Endothelial cell (in vitro differentiated cells): ENCODE measurements at regions not wholly inside any gene's neighbourhood (a gene's known extent, or its start where the extent isn't known, plus 50 kb on each side); places are given as distances from the start of the nearest gene placed in this dataset.

Experiments used
- DNase-seq: peaks from one replicate; pipeline ENCODE4 v3.0.0; 2021; ENCODE audit warnings: low spot score
- H3K27ac Mint-ChIP-seq: one replicate; pipeline ENCODE4 v1.8.0; 2021; ENCODE audit warnings: mixed read lengths, inconsistent platforms; ENCODE audit not compliant: unreplicated experiment
- H3K27me3 Mint-ChIP-seq: one replicate; pipeline ENCODE4 v1.8.0; 2021; ENCODE audit warnings: mild to moderate bottlenecking, moderate library complexity, mixed read lengths, inconsistent platforms; ENCODE audit not compliant: unreplicated experiment
- H3K36me3 Mint-ChIP-seq: one replicate; pipeline ENCODE4 v1.8.0; 2021; ENCODE audit warnings: mild to moderate bottlenecking, low read depth, mixed read lengths, inconsistent platforms; ENCODE audit not compliant: unreplicated experiment
- H3K4me1 Mint-ChIP-seq: one replicate; pipeline ENCODE4 v1.8.0; 2021; ENCODE audit warnings: mild to moderate bottlenecking, mixed read lengths, inconsistent platforms; ENCODE audit not compliant: unreplicated experiment
- H3K4me3 Mint-ChIP-seq: one replicate; pipeline ENCODE4 v1.8.0; 2021; ENCODE audit warnings: mild to moderate bottlenecking, mixed read lengths, inconsistent platforms; ENCODE audit not compliant: unreplicated experiment
- H3K9me3 Mint-ChIP-seq: one replicate; pipeline ENCODE4 v1.8.0; 2021; ENCODE audit warnings: mixed read lengths, inconsistent platforms; ENCODE audit not compliant: unreplicated experiment
- TF ChIP-seq, protein P1 (sequence below): fragments of 200-600 bp; sonication (generic); IDR thresholded peaks from one replicate; pipeline ENCODE4 v1.5.0; 2021; ENCODE audit warnings: antibody characterized with exemption; ENCODE audit not compliant: unreplicated experiment

DNA sequence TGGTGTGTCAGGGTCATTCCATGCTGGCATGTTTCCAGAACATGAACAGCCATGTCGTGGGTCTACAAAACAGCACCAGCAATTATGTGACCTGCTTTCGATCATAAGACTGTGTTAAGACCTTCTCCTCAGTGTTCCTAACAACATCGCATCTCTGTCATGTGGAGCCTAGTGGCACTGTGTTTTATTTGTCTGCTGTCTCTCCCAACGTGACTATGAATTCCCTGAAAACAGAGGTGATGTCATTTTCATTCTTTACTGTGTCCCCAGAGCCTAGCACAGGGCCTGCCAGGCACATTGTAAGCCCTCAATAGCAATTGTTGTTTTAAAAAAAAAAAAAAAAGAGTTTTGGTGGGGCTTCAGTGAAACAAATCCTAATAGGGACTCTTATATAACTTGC is 94.2 kb upstream of the IL12A start:
- Mint-ChIP-seq H3K27ac (no peak overlapping the region), H3K4me3 (no peak overlapping the region), H3K4me1 (peaks cover 15% of the 10 kb centered on the region), H3K9me3 (no peaks in the 10 kb centered on the region), H3K36me3 (peaks cover 62% of the 10 kb centered on the region), H3K27me3 (peaks cover 2% of the 10 kb centered on the region)
- TF ChIP-seq, protein P1, sequence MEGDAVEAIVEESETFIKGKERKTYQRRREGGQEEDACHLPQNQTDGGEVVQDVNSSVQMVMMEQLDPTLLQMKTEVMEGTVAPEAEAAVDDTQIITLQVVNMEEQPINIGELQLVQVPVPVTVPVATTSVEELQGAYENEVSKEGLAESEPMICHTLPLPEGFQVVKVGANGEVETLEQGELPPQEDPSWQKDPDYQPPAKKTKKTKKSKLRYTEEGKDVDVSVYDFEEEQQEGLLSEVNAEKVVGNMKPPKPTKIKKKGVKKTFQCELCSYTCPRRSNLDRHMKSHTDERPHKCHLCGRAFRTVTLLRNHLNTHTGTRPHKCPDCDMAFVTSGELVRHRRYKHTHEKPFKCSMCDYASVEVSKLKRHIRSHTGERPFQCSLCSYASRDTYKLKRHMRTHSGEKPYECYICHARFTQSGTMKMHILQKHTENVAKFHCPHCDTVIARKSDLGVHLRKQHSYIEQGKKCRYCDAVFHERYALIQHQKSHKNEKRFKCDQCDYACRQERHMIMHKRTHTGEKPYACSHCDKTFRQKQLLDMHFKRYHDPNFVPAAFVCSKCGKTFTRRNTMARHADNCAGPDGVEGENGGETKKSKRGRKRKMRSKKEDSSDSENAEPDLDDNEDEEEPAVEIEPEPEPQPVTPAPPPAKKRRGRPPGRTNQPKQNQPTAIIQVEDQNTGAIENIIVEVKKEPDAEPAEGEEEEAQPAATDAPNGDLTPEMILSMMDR, result no peak
- no peak for DNase-seq

DNA sequence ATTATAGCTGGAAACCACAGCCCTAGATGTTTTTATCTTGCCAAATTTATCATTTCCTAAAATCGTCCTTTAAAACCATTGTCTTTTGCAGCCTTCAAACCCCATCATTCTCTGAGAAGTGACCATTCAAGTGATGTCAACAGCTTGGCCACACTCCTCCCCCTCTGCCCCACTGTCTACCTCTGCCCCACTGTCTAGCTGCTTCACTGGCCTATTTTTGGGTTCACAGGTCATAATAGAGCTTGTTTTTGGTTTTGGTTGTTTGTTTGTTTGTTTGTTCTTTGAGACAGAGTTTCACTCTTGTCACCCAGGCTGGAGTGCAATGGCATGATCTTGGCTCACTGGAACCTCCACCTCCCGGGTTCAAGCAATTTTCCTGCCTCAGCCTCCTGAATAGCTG is 93.2 kb upstream of the IL12A start:
- Mint-ChIP-seq H3K27ac (peak overlapping the region; percentile 6), H3K4me3 (no peak overlapping the region), H3K4me1 (peaks cover 15% of the 10 kb centered on the region), H3K27me3 (peaks cover 2% of the 10 kb centered on the region), H3K9me3 (no peaks in the 10 kb centered on the region), H3K36me3 (peaks cover 60% of the 10 kb centered on the region)
- no peak for DNase-seq
- TF ChIP-seq, protein P1, result no peak

DNA sequence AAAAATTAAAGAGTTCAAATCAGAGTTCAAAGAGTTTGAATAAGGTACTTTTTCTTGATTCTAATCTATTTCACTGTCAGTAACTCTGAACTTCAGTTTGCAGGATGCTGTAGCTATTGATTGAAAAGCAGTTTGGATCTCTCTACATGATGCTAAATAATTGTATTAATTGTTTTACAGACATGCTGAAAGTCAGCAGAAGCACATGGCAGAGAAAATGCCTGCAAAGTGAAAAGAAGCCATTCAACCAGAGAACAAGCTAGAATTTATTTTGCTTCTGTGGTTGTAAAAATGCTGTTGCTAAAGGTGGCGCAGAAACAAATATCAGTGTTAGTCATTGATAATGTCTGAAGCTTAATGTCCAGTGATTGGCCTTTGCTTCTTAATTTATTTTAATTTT is 92.1 kb upstream of the IL12A start:
- Mint-ChIP-seq H3K27me3 (peaks cover 2% of the 10 kb centered on the region), H3K4me1 (peaks cover 6% of the 10 kb centered on the region), H3K27ac (no peak overlapping the region), H3K4me3 (no peak overlapping the region), H3K9me3 (no peaks in the 10 kb centered on the region), H3K36me3 (peaks cover 61% of the 10 kb centered on the region)
- TF ChIP-seq, protein P1, result no peak
- no peak for DNase-seq

DNA sequence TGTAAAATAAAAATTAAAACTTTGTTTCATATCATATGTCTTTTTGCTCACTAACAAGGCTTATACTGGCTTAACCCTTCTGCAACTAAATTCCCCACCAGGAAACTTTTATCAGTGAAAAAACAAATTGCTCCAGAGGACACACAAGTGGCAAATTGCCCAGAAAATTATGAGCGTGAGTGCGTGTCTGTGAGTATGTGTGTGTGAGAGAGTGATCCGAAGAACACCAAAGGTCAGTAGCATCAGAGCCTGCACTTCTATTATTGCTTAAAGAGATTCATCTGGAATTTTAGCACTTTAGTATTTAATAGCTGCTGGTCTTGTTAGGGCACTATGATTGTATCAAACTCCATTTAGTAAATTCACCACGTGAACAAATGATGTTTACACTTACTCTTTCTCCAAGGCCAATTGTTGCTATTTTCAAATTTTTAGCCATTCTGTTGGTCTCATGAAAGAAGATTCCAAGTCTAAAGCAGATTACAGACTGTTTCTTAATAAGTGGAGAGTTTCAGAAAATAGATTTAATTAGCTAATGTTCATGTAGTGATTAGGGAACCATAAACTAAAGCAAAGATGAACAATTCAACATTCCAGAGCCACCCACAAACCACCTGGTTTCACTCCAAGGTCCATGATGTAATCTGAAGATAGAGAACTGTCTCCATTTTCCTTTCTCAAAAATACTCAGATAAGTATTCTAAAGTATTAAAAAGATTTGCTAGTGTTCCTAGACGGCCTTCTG is 91.1 kb upstream of the IL12A start:
- Mint-ChIP-seq H3K4me1 (peaks cover 2% of the 10 kb centered on the region), H3K36me3 (peaks cover 56% of the 10 kb centered on the region), H3K27ac (no peak overlapping the region), H3K9me3 (no peaks in the 10 kb centered on the region), H3K4me3 (no peak overlapping the region), H3K27me3 (peaks cover 2% of the 10 kb centered on the region)
- no peak for DNase-seq
- TF ChIP-seq, protein P1, result no peak

DNA sequence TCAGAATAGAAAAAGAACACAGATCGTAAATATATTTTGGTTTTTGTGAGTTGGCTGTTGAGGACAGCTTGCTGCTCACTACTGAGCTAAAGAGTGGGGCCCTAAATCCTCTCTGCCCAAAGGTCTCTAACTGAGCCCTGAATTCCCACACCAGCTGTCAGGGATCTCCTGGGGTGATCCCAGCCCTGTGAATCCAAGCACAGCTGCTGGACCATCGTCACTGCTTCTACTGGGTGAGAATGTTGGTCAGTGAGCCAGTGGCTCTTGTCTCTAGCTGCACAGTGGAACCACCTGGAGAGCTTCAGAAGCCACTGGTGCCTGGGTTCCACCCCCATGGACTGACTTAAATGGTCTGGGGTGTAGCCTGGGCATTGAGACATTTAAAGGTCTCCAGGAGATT is 90.5 kb upstream of the IL12A start:
- Mint-ChIP-seq H3K9me3 (no peaks in the 10 kb centered on the region), H3K27me3 (peaks cover 2% of the 10 kb centered on the region), H3K4me3 (no peak overlapping the region), H3K27ac (no peak overlapping the region), H3K4me1 (peaks cover 6% of the 10 kb centered on the region), H3K36me3 (peaks cover 50% of the 10 kb centered on the region)
- DNase-seq, result no peak
- TF ChIP-seq, protein P1, result no peak
